Glomerular visceral epithelial cell (primary cell): ENCODE measurements at regions not wholly inside any gene's neighbourhood (a gene's known extent, or its start where the extent isn't known, plus 50 kb on each side); places are given as distances from the start of the nearest gene placed in this dataset.
"Not testable (repeated sequence)": the region's sequence is repeated elsewhere in the genome, so short reads cannot be mapped to it uniquely, and the experiment has no call there.

Experiments
- DNase-seq: peaks from one replicate; pipeline ENCODE4 v3.0.0-alpha.2; 2016; ENCODE audit errors: extremely low spot score

DNA sequence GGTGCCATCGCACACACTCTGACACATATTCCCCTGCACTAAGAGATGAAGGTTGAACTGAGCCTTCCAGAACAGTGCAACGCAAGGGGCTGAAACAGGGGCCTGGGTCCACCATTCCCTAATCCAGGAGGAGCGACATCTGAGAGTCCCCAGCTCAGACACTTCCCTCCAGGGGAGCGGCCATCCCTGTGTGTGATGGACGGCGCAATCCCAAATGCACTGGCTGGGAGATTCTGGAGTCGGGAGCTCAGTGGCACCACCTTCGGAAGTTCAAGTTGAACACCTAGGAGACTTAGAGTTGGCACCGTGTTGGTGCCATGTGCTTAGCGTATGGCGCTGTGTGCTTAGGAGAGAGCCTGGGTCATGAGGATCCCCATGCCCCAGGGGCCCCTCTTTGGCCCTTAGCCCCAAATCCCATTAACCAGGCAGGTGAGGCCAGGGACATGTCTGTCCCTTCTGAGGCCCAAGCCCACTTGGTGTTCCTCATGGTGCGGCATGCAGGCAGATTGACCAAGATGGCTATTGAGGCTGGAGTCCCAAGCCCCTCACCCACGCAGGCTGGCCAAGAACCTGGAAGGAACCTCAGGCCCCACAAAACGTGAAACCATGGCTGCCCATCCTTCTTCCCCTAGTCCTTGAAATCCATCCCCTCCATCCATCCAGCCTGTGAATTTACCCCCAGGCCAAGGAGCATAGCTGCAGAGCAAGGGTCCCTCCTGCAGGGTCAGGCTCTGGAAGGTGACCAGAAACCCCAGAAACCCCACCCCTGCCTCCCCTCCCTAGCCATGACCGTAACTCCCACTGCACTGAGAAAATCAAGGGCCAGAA, 114.1 kb upstream of the OTOS start:
- DNase-seq, result no peak

DNA sequence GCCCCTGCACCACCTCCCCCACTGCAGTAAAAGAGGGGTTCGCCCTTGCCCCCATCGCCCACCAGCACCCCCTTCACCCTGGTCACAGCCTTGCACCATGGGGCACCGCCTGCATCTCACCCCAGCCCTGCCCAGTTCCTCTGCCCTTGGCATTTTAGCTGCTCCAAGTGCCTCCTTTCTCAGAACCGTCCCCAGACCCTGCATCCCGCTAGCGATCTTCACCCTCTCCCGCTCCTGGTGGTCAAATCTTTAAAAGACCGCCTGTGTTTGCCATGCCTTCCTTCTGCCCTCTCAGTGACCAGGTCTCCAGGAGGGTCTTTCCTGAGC, 114.7 kb upstream of the OTOS start:
- no peak for DNase-seq

DNA sequence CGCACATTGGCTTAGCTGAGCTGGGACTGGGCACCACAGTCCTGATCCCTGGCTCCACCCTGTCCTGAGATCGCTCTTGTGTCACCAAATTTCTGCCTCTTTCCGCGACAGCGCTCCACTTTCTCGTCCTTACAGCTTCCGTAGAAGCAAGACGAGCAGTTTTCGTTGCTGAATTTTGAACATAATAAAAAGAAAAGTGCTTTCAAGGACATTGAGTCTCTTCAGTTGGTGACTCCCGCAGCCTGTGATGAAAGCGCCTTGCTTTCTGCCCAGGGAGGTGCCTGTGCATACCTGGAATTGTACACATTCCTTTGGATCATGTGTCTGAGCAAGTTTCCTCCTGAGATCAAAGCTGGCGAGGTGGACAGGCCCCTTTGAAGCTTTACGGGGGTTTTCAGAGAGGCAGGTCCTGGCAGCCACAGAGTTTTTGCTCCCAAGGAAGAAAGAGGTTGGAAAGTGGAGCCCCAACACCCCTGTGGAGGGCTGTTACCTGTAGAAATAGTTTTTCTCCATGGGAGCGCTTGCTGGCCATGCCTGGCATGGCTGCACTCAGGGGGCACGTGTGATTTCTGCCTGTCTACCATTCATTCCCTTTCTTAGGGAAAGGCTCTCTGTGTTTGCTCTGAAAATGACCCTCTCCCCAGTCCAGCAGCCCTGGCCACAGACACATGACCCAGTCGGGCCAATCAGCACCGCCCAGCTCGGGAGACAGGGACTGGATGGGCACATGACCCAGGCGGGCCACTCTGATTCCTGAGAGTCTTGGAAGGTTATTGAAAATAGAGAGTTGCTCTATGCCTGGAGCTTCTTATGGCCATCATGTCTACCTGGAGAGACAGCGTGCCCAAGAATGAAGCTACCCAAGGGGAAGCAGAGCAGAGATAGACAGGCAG, 115.6 kb upstream of the OTOS start:
- DNase-seq, result peak; percentile 61

DNA sequence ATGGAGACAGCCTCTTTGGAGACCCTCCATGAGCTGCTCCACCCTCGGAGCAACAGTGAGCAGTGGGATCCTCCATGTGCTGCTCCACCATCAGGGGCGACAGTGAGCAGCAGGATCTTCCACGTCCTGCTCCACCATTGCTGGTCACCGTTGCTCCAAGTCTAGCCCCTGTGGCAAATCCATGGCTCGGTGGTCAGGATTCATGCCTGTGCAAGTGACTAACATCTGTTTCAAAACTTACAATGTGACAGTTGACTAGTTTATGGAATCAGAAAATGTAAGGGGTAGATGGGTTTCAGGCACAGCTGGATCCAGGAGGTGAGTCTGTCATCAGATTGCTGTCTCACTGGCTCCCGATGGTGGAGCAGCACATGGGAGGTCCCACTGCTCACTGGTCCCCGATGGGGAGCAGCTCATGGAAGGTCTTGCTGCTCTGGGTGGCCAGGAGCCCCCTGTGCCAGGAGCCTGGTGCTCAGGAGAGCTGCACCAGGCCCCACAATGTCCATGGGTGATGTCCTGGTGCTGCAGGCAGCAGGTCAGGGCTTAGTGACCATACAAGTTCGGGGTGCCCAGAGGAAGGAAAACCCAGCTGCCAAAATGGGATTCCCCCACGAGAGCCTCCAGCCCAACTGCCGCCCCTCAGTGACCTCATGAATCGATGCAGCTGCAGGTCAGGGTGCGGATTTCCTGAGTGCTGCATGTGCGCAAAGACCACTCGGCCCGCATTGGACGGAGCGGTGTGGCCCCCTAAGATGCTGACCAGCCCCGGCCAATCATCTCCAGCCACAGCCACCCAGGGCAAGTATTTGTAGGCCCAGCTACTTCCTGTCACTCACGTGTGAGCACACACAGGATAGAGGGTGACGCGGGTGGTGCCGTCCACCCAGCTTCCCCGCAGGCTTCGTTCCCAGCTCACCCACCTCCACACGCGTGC, 116.5 kb upstream of the OTOS start:
- no peak for DNase-seq

DNA sequence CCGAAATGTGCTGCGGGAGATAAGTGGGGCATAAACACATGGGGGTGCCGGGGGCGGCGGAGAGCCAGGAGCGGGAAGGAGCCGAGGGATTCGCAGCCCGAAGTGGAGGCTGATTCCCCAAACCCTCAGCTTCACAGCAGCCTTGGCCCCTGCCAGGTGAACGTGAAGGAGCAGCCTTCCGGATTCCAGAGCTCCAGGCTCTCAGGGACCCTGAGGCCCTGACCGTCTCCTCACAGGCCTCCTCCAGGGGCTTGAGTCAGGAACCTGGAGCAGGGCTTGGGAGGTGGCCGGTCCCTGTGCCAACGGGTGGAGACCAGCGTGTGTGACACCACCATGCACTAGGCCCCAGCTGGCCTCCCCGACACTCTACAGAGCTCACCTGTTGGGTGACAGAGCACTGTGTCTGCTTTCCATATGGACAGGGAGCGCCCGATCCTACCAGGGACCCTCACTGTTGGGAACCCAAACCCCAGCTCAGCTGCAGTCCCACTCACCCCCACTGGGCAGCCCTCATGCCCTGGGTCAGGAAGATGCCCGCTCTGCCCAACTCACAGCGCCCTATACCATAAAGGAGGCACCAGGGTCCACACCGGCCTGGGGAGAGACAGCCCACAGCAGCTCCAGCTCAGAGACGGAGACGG, 117.6 kb upstream of the OTOS start:
- no peak for DNase-seq

DNA sequence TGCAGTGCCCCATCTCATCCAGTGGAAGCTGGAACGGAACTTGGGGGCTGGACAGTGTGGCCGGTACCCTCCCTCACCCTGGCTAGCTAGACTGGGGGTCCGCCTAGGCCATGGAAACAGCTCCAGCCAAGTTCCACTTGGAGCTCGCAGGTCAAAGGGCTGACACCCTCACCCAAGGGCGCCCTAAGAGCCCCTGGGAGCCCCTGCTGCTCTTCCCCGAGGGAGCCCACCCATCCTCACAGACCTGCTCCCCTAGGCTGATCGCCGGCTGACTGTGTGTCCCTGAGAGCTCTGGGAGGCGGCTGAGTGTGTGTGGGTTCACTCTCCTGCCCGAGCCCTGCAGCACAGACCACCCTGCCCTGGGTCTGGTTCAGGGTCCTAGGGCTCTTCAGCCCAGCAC, 118.2 kb upstream of the OTOS start:
- no peak for DNase-seq

DNA sequence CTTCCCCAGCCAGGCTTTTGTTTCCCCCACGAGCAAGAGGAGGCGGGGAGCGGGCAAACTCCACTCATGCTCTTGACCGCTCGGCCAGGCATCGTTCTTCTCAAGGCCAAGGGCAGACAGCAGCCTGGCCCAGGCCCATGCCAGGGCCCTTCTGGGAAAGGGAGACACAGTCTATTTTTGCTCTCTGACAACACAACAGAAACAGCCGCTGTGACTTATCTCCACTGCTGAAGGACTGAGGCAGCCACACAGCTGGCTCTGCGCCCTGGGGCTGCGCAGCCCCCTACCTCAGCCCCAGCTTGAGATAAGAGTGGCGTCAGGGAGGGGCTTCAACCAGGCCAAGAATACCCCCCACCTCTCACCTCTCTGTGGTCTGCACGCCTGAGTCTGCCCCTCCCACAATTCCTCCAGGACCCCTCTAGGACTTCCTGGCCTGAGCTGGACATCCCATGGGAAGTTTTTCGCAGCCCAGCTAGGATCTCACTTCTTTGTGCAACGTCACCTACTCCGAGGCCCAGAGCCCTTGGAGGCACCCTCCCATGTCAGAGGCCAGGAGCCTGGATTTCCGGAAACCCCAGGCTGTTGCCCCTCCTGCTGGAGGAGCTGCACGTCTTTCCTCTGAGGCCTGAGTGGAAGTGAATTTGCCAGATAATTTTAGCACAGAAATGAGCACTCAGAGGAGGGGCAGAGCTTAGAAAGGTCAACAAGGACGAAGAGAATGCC, 118.9 kb upstream of the OTOS start:
- no peak for DNase-seq

DNA sequence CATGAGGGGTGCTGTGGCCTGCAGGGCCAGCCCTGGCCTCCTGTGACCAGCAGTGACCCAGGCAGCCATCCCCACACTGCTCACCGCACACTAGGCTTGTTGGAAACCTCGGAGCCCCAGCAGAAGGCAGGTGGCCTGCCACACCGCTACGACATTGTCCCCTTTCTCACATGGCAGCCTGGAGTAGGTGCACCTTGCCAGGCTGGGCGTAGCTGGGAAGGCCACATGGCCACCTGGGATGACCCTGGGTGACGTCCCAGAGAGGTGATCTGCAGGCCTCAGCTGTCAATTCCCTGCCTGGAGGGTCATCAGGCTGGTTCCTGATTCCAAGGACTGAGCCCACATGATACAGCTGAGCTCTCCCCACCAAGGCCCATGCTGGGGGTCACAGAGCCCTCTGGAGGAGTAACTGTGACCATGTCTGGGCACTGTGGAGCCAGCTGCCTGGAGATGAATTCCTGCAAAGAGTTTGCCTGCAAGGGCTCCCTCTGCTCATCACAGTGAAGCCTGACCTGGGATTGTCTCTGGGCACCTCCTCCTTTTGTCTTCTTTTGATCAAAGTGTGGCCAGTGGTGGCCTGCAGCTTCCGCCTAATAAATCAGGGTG, 119.6 kb upstream of the OTOS start:
- DNase-seq, result no peak

DNA sequence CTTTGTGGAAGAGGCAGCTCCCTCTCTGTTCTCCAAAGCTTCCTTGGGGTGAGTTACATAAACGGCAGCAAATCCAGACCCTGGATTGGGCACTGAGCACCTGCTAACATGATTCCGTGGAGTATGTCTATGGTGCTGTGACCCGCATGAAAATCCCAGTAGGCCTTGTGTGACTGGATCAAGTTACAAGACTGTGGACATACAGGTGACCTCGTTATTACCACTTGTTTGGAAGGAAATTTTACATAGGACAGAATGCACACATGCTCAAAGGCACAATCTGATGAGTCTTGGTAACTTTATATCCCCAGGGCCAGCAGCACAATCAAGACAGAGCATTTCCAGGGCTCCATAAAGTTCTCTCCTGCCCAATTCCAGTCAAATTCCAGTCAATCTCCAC, 120.2 kb upstream of the OTOS start:
- no peak for DNase-seq

DNA sequence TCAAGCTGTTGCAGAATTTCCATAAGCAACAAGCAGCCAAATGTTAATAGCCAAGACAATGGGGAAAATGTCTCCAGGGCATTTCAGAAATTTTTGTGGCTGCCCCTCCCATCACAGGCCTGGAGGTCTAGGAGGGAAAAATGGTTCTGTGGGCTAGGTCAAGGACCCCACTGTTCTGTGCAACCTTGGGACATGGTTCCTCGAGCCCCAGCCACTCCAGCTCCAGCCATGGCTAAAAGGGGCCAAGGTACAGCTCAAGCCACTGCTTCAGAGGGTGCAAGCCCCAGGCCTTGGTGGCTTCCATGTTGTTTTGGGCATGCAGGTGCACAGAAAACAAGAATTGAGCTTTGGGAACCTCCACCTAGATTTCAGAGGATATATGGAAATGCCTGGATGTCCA, 122.1 kb upstream of the OTOS start:
- DNase-seq, result not testable (repeated sequence)

DNA sequence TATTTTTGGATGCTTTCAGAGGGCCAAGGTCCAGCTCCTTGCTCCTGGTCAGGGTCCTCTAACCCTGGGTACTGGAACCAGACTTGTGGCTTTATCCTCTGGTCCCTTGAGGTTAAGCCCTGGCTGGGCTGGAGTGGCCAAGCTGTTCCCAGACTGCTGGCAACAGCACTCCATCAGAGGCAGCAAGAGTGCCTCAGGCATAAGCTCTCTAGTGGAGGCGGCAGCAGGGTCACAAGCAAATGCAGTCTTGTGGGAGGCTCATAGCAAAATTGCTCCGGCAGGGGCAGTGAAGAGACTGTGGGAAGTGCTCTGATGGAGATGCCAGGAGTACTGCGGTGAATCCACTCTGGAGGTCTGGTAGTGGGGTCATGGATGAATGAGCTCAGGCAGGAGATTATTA, 128.9 kb upstream of the OTOS start:
- DNase-seq, result no peak

DNA sequence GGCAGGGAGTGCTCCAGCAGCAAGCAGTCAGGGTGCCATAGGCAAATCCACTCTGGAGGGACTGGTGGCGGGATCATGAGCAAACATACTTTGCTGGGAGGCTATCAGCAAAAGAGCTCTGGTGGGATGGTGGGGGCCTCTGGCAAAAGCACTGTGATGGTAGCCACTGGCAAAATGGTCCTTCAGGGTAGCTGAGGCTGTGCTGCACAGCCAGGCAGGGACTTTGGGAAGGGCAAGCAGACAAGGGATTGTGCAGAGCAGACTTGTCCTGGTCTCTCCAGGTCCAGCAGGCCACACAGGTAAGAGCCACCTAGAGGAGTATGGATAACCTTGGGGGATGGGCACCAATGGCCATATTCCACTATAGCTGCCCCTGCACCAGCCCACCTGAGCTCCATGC, 129.4 kb upstream of the OTOS start:
- DNase-seq, result no peak

DNA sequence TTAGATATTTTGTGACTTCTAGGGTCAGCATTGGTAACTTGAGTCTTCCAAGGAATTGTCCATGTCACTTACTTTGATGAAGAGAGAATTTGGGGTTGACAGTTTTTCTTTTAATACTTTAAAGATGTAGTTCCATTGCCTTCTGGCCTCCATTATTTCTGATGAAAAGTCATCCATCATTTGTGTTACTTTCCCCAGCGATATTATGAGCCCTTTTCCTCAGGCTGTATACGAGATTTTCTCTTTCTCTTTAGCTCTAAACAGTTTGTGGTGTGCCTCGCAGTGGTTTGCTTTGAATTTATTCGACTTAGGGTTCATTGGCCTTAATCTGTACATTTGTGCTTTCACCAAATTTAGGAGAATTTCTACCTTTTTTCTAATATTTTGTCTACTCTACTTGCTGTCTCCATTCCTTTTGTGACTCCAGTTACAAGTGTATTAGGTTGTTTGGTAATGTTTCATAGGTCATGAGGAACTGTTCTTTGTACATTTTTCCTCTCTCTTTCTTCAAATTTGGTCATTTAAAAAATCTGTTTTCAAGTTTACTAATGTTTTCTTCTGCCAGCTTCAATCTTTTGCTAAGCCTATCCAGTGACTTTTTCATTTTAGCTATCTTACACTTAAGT, 131.4 kb upstream of the OTOS start:
- DNase-seq, result no peak

DNA sequence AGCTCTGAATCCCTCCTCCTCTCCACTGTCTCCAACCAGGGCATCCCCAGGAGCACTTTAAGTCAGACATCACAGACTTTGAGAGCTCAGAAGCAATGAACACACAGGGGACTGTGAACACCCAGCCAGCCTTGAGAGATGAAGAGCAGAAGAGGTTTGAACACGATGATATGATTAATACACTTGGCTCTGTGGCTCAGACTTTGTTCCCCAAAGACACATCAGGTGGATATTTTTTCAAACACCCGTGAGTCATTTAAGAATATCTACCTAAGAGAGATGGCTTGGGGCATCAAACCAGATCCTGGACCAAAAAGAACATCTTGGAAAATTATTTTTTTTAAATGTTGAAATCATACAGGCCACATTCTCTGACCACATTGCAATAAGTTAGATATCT, 134.9 kb upstream of the OTOS start:
- DNase-seq, result no peak

DNA sequence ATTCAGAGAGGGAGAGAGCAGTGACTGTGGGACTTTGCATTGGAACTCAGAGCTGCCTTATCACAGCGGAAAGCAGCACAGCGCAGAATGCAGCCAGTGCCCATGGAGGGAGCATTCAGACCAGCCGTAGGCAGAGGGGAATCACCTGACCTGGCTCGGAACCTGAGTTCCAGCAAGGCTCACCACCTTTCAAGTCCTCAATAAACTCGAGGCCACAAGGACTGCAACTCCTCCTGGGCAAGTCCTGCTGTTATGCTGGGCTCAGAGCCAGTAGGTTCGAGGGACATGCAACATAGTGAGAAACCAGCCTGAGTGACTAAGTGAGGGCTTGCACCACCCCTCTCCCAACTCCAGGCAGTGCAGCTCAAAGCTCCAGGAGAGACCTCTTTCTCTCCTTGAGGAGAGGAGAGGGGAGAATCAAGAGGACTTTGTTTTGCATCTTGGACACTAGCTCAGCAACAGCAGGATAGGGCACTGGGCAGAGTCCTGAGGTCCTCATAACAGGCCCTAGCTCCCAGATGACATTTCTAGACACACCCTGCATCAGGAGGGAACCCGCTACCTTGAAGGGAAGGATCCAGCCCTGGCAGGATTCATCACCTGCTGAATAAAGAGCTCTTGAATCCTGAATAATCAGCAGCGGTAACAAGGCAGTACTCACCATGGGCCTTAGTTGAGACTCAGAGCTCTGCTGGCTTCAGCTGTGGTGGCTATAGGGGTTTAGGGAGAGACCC, 136.8 kb upstream of the OTOS start:
- peak; percentile 16 for DNase-seq

DNA sequence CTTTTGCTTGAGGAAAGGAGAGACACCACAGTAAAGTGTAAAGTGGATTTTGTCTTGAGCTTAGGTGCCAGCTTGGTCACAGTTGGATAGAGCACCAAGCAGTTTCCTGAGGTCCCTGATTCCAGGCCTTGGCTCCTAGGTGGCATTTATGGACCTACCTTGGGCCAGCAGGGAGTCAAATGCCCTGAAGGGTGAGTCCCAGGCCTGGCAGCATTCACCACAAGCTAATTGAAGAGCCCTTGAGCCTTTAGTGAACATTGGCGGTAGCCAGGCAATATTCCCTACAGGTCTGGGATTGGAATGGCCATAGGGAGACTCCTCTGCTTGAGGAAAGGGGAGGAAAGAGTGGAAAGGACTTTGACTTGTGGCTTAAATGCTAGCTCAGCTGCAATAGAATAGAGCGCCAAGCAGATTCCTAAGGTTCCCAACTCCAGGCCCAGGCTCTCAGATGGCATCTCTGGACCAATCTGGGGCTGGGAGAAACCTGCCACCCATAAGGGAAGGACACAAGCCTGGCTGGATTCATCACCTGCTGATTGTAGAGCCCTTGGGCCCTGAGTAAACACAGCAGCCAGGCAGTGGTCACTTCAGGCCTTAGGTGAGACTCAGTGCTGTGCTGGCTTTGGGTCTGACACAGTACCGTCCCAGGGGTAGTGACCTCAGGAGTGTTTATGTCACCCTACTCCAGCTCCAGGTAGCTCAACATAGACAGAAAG, 137.5 kb upstream of the OTOS start:
- no peak for DNase-seq

DNA sequence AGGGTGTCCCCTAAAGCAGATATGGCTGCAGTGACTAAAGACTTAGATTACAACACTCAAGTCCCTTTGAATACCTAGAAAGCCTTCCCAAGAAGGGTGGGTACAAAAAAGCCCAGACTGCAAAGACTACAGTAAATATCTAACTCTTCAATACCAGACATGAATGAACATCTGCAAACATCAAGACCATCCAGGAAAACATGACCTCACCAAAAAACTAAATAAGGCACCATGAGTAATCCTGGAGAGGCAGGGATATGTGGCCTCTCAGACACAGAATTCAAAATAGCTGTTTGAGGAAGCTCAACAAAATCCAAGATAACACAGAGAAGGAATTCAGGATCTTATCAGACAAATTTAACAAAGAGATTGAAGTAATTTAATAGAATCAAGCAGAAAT, 138.2 kb upstream of the OTOS start:
- no peak for DNase-seq

DNA sequence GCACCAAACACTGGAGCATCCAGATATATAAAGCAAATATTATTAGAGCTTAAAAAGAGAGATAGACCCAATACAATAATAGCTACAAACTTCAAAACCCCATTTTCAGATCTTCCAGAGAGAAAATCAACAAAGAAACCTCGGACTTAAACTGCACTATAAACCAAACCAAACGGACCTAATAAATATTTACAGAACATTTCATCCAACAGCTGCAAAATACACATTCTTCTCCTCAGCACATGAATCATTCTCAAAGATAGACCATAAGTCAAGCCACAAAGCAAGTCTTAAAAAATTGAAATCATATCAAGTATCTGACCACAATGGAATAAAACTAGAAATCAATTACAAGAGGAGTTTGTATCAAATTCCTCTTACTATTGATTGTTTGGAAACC, 140.2 kb upstream of the OTOS start:
- no peak for DNase-seq
